ENCODE measurements at regions not wholly inside any gene's neighbourhood (a gene's known extent, or its start where the extent isn't known, plus 50 kb on each side); places are given as distances from the start of the nearest gene placed in this dataset.

- DNase-seq (ENCODE audit: low read depth in 3 of 3) = no peak
These were observed 53.4 kb upstream of the STK17B start for GRCh38 chr2:196224756-196225155.

GRCh38 chr2:196225213-196225612 is 53.8 kb upstream of the STK17B start:
- no peak for DNase-seq (ENCODE audit: low read depth in 3 of 3)

GRCh38 chr2:196226058-196226706 is 54.8 kb upstream of the STK17B start:
- no peak for DNase-seq (ENCODE audit: low read depth in 3 of 3)

GRCh38 chr2:196226707-196227065 is 55.3 kb upstream of the STK17B start:
- no peak for DNase-seq (ENCODE audit: low read depth in 3 of 3)

GRCh38 chr2:196229013-196229412 is 57.6 kb upstream of the STK17B start:
- DNase-seq (ENCODE audit: low read depth in 3 of 3) = no peak

- DNase-seq (ENCODE audit: low read depth in 3 of 3) = peak in 2 of 3 experiments; percentile 17 to 31
These were observed 58.9 kb upstream of the STK17B start for GRCh38 chr2:196230061-196230854.

GRCh38 chr2:196233021-196233804 is 61.8 kb upstream of the STK17B start:
- DNase-seq (ENCODE audit: low read depth in 3 of 3) = no peak

GRCh38 chr2:196233805-196234475 is 62.6 kb upstream of the STK17B start:
- DNase-seq (ENCODE audit: low read depth in 3 of 3) = no peak

- DNase-seq (ENCODE audit: low read depth in 3 of 3) = peak; percentile 40 to 66 (median 47)
These were observed 63.3 kb upstream of the STK17B start for GRCh38 chr2:196234672-196235071.

- no peak for DNase-seq (ENCODE audit: low read depth in 3 of 3)
These were observed 67.5 kb upstream of the STK17B start for GRCh38 chr2:196238836-196239380.

- peak; percentile 47 to 78 (median 56) for DNase-seq (ENCODE audit: low read depth in 3 of 3)
These were observed 68.5 kb upstream of the STK17B start for GRCh38 chr2:196239622-196240587.

- DNase-seq (ENCODE audit: low read depth in 3 of 3) = no peak
These were observed 69.8 kb upstream of the STK17B start for GRCh38 chr2:196241175-196241574.

GRCh38 chr2:196242131-196242620 is 70.8 kb upstream of the STK17B start:
- DNase-seq (ENCODE audit: low read depth in 3 of 3) = no peak

GRCh38 chr2:196244516-196244915 is 73.1 kb upstream of the STK17B start:
- no peak for DNase-seq (ENCODE audit: low read depth in 3 of 3)

GRCh38 chr2:196244966-196245365 is 73.6 kb upstream of the STK17B start:
- DNase-seq (ENCODE audit: low read depth in 3 of 3) = no peak

GRCh38 chr2:196245378-196246140 is 74.2 kb upstream of the STK17B start:
- no peak for DNase-seq (ENCODE audit: low read depth in 3 of 3)

GRCh38 chr2:196247114-196247975 is 76.0 kb upstream of the STK17B start:
- no peak for DNase-seq (ENCODE audit: low read depth in 3 of 3)

- no peak for DNase-seq (ENCODE audit: low read depth in 3 of 3)
These were observed 76.5 kb upstream of the STK17B start for GRCh38 chr2:196247976-196248280.
